ENCODE measurements at regions not wholly inside any gene's neighbourhood (a gene's known extent, or its start where the extent isn't known, plus 50 kb on each side); places are given as distances from the start of the nearest gene placed in this dataset.

DNA sequence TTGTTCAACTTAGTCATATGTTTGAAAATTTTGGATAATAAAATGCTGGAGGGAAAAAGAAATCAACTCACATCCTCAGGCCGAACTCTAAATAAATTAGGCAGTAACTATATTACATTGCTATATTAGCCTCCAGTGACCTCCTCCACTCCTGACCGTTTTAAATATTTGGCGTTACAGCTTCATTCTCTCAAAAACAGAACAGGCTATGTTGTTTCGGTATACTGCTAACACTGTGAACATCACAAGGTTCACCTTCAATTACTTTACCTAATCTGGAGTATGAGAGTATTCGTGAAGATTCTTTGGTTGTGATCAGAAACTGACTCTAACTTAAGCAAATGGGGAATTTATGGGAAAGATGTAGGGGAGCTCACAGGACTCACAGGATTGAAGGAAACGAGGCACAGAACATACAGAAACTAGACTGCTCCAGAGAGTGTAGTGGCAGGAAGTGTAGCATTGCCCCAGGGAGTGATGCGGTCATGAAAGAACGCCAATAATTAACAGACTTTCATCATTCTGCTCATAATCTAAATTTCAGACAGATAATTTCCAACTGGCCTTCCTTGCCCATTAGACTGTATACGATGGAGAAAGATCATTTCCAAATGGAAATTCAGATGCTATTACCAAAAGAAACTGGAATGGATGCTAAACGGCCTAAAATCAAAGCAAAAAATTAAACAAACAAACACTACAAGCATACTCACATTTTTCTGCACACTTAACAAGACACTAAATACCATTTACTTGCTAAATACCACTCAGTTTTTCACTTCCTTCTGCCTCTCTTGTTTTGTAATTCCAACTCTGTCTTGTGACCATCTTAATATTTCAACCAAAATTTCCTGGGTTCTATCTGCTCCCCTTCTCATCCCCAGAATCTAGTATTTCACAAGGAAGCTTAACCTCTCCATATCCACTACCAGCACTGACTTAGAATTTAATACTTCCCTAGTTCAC is 110.1 kb upstream of the LPAR1 start:
- Mint-ChIP-seq H3K4me1 (no peaks in the 10 kb centered on the region), H3K9me3 (peaks cover 0 to 2% (median 0%) of the 10 kb centered on the region in 8 donors), H3K27me3 (no peaks in the 10 kb centered on the region), H3K36me3 (no peaks in the 10 kb centered on the region), H3K4me3 (no peak overlapping the region), H3K27ac (no peak overlapping the region)
- DNase-seq, result no peak
- H3K27me3 ChIP-seq (ENCODE audit: insufficient read depth, low read length), result no peaks in the 10 kb centered on the region
- no peaks in the 10 kb centered on the region for H3K4me1 ChIP-seq (ENCODE audit: insufficient read depth, low read length)
- no peaks in the 10 kb centered on the region for H3K36me3 ChIP-seq (ENCODE audit: insufficient read depth, low read length)
- ChIA-PET POLR2A (ENCODE audit: partially characterized antibody) (no interaction called here), CTCF (ENCODE audit: partially characterized antibody) (no interaction called here)
- intact Hi-C loops (cut with micrococcal nuclease), result no loop called here
- no peak overlapping the region for H3K27ac ChIP-seq (ENCODE audit: low read depth, low read length)
- H3K9me3 ChIP-seq (ENCODE audit: control insufficient read depth in 1 of 2, low read length in 2 of 2), result no peaks in the 10 kb centered on the region
- H3K4me3 ChIP-seq (ENCODE audit: low read length in 2 of 2), result no peak overlapping the region

DNA sequence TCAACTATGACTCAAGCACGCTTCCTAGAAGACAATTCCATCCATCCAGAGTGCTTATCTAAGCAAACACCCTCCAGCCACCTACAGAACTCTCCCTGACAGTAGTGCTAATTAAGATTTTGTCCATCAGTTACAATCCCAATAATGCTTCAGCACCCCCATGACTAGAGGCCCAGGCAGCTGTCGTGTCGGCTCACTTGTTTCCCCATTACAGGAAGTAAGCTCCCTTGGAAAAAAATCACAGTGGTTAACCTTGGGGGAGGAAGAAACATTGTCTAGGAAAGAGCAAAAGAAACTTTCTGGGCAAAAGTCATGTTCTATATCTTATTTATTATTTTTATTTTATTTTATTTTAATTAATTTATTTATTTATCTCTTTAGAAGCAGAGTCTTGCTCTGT is 108.8 kb upstream of the LPAR1 start:
- Histone ChIP-seq H3K4me3 (ENCODE audit: low read length in 2 of 2) (no peak overlapping the region), H3K27ac (ENCODE audit: low read depth, low read length) (no peak overlapping the region), H3K27me3 (ENCODE audit: insufficient read depth, low read length) (no peaks in the 10 kb centered on the region), H3K9me3 (ENCODE audit: control insufficient read depth in 1 of 2, low read length in 2 of 2) (no peaks in the 10 kb centered on the region), H3K4me1 (ENCODE audit: insufficient read depth, low read length) (no peaks in the 10 kb centered on the region), H3K36me3 (ENCODE audit: insufficient read depth, low read length) (no peaks in the 10 kb centered on the region)
- ChIA-PET CTCF (ENCODE audit: partially characterized antibody) (no interaction called here), POLR2A (ENCODE audit: partially characterized antibody) (no interaction called here)
- Mint-ChIP-seq H3K9me3 (peaks cover 0 to 2% (median 0%) of the 10 kb centered on the region in 8 donors), H3K27ac (no peak overlapping the region), H3K27me3 (no peaks in the 10 kb centered on the region), H3K4me3 (no peak overlapping the region), H3K36me3 (no peaks in the 10 kb centered on the region), H3K4me1 (no peaks in the 10 kb centered on the region)
- intact Hi-C loops (cut with micrococcal nuclease), result no loop called here
- DNase-seq, result no peak

DNA sequence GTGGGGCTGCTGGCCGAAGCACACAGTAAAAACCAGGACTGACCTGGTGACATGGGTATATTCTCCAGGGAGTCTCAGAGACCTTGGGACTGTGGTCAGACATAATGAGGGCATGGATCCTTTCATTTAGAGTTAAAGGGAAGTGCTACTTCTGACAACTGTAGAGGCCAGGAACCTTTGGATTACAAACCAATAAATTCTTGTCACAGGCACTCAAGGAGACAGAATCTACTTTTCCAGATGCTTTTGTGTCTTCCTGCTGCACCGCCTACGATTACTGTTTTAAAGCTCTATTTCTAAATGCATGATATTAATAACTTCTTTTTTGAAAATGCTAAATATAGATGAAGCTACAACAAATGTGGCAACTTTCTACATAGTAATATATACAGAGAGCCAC is 106.5 kb upstream of the LPAR1 start:
- Mint-ChIP-seq H3K9me3 (peaks cover 0 to 2% (median 0%) of the 10 kb centered on the region in 8 donors), H3K36me3 (no peaks in the 10 kb centered on the region), H3K4me3 (no peak overlapping the region), H3K27ac (no peak overlapping the region), H3K27me3 (no peaks in the 10 kb centered on the region), H3K4me1 (no peaks in the 10 kb centered on the region)
- ChIA-PET POLR2A (ENCODE audit: partially characterized antibody) (no interaction called here), CTCF (ENCODE audit: partially characterized antibody) (no interaction called here)
- H3K36me3 ChIP-seq (ENCODE audit: insufficient read depth, low read length), result no peaks in the 10 kb centered on the region
- intact Hi-C loops (cut with micrococcal nuclease), result no loop called here
- H3K27me3 ChIP-seq (ENCODE audit: insufficient read depth, low read length), result no peaks in the 10 kb centered on the region
- H3K4me3 ChIP-seq (ENCODE audit: low read length in 2 of 2), result no peak overlapping the region
- no peak overlapping the region for H3K27ac ChIP-seq (ENCODE audit: low read depth, low read length)
- H3K4me1 ChIP-seq (ENCODE audit: insufficient read depth, low read length), result no peaks in the 10 kb centered on the region
- DNase-seq, result no peak
- no peaks in the 10 kb centered on the region for H3K9me3 ChIP-seq (ENCODE audit: control insufficient read depth in 1 of 2, low read length in 2 of 2)

DNA sequence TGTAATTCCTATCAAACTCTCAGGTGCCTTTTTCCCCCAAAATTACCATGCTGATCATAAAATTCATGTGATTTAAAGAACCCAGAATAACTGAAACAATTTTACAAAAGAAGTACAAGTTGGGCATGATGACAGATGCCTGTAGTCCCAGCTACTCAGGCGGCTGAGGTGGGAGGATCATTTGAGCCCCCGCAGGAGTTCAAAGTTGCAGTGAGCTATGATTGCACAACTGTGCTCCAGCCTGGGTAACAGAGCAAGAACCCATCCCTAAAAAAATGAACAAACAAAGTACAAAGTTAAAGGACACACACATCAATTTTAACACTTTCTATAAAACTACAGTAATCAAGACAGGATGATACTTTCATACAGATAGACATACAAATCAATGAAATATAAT is 97.9 kb upstream of the LPAR1 start:
- POLR2A ChIA-PET (ENCODE audit: partially characterized antibody), result no interaction called here
- Histone ChIP-seq H3K4me1 (ENCODE audit: insufficient read depth, low read length) (no peaks in the 10 kb centered on the region), H3K4me3 (ENCODE audit: low read length in 2 of 2) (no peak overlapping the region), H3K9me3 (ENCODE audit: control insufficient read depth in 1 of 2, low read length in 2 of 2) (no peaks in the 10 kb centered on the region), H3K36me3 (ENCODE audit: insufficient read depth, low read length) (no peaks in the 10 kb centered on the region), H3K27ac (ENCODE audit: low read depth, low read length) (no peak overlapping the region), H3K27me3 (ENCODE audit: insufficient read depth, low read length) (no peaks in the 10 kb centered on the region)
- peaks cover 0 to 20% (median 11%) of the 10 kb centered on the region in 8 donors for H3K9me3 Mint-ChIP-seq
- DNase-seq, result no peak
- H3K4me1 Mint-ChIP-seq, result no peaks in the 10 kb centered on the region
- no peaks in the 10 kb centered on the region for H3K36me3 Mint-ChIP-seq
- H3K4me3 Mint-ChIP-seq, result peak overlapping the region in 1 of 8 donors; percentile 27
- intact Hi-C loops (cut with micrococcal nuclease), result no loop called here
- no peak overlapping the region for H3K27ac Mint-ChIP-seq
- peaks cover 0 to 1% of the 10 kb centered on the region in 2 donors for H3K27me3 Mint-ChIP-seq
- CTCF ChIA-PET (ENCODE audit: partially characterized antibody), result no interaction called here

DNA sequence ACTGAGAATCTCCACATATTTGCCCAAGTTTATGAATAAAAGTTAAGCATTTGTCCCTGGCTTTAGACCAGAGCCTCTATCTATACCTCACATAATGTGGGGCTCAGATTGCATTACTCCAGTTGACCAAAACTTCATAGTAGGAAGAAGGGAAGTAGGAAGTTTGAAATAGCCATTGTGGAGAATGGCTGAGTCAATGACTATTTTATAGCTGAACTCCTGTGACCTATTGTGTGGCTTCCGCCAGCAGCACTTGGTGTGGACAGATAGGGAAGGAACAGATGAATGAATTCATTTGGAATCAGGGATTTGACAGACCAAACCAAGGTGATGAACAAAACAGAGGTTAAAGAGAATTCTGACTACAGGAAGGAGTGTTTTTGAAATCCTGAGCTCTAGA is 92.9 kb upstream of the LPAR1 start:
- intact Hi-C loops (cut with micrococcal nuclease), result no loop called here
- no peaks in the 10 kb centered on the region for H3K27me3 ChIP-seq (ENCODE audit: insufficient read depth, low read length)
- CTCF ChIA-PET (ENCODE audit: partially characterized antibody), result no interaction called here

DNA sequence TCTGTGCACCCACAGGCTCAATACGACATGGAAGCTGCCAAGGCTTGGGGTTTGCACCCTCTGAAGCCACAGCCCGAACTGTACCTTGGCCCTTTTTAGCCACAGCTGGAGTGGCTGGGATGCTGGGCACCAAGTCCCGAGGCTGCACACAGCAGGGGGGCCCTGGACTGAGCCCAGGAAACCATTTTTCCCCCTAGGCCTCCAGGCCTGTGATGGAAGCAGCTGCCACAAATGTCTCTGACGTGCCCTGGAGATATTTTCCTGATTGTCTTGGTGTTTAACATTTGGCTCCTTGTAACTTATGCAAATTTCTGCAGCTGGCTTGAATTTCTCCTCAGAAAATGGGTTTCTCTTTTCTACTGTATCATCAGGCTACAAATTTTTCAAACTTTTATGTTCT is 82.3 kb upstream of the LPAR1 start:
- CTCF ChIA-PET (ENCODE audit: partially characterized antibody), result no interaction called here
- no peak overlapping the region for H3K4me3 ChIP-seq (ENCODE audit: low read length in 2 of 2)
- Mint-ChIP-seq H3K27me3 (no peaks in the 10 kb centered on the region), H3K4me3 (no peak overlapping the region), H3K4me1 (no peaks in the 10 kb centered on the region), H3K27ac (no peak overlapping the region), H3K9me3 (peaks cover 0 to 17% (median 7%) of the 10 kb centered on the region in 8 donors), H3K36me3 (no peaks in the 10 kb centered on the region)
- no peak for DNase-seq
- no peaks in the 10 kb centered on the region for H3K4me1 ChIP-seq (ENCODE audit: insufficient read depth, low read length)
- H3K9me3 ChIP-seq (ENCODE audit: control insufficient read depth in 1 of 2, low read length in 2 of 2), result no peaks in the 10 kb centered on the region
- POLR2A ChIA-PET (ENCODE audit: partially characterized antibody), result no interaction called here
- H3K27me3 ChIP-seq (ENCODE audit: insufficient read depth, low read length), result no peaks in the 10 kb centered on the region
- intact Hi-C loops (cut with micrococcal nuclease), result no loop called here
- H3K27ac ChIP-seq (ENCODE audit: low read depth, low read length), result no peak overlapping the region
- no peaks in the 10 kb centered on the region for H3K36me3 ChIP-seq (ENCODE audit: insufficient read depth, low read length)

More for the DNA sequence above, 92.9 kb upstream of the LPAR1 start:
- POLR2A ChIA-PET (ENCODE audit: partially characterized antibody), result no interaction called here
- H3K9me3 Mint-ChIP-seq, result peaks cover 2 to 29% (median 11%) of the 10 kb centered on the region in 8 donors
- no peaks in the 10 kb centered on the region for H3K4me1 Mint-ChIP-seq
- H3K9me3 ChIP-seq (ENCODE audit: control insufficient read depth in 1 of 2, low read length in 2 of 2), result no peaks in the 10 kb centered on the region
- peaks cover 0 to 1% of the 10 kb centered on the region in 2 donors for H3K27me3 Mint-ChIP-seq
- no peak overlapping the region for H3K4me3 Mint-ChIP-seq
- H3K27ac ChIP-seq (ENCODE audit: low read depth, low read length), result no peak overlapping the region
- no peak for DNase-seq
- H3K4me1 ChIP-seq (ENCODE audit: insufficient read depth, low read length), result no peaks in the 10 kb centered on the region
- no peak overlapping the region for H3K27ac Mint-ChIP-seq
- H3K36me3 Mint-ChIP-seq, result no peaks in the 10 kb centered on the region
- no peak overlapping the region for H3K4me3 ChIP-seq (ENCODE audit: low read length in 2 of 2)
- no peaks in the 10 kb centered on the region for H3K36me3 ChIP-seq (ENCODE audit: insufficient read depth, low read length)

DNA sequence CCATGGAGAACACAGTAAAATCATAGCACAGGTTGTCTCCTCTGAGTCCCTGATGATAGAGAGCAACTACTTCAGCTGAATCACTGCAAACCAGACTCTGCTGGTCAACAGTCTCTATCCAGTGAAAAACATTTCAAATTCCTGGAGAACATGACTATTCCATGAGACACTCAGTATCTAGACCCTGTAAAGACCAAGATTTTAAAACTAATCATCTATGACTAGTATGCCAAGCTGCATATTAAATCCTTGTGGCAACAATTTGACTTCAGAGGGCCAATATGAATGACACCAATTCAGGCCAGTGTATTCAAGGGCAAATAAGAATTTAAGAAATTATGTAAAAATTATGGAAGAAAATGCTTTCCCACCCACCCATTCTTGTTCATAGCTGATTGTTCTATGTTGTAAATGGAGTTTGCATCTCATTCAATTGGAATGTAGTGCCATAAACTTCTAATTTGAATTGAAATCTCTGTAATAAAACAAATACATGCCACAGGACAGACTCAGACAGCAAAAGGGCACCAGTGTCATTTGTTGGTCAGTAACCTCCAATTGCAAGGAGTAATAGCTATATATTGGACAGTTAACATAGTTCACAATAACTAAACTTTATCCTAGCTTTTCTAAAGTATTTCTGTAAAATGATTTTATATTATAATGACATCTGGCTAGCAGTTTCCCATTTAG is 80.1 kb upstream of the LPAR1 start:
- intact Hi-C loops (cut with micrococcal nuclease), result no loop called here
- no peaks in the 10 kb centered on the region for H3K4me1 ChIP-seq (ENCODE audit: insufficient read depth, low read length)
- H3K4me1 Mint-ChIP-seq, result no peaks in the 10 kb centered on the region
- no peak overlapping the region for H3K4me3 Mint-ChIP-seq
- no peaks in the 10 kb centered on the region for H3K9me3 ChIP-seq (ENCODE audit: control insufficient read depth in 1 of 2, low read length in 2 of 2)
- ChIA-PET POLR2A (ENCODE audit: partially characterized antibody) (no interaction called here), CTCF (ENCODE audit: partially characterized antibody) (no interaction called here)
- DNase-seq, result no peak
- no peaks in the 10 kb centered on the region for H3K36me3 ChIP-seq (ENCODE audit: insufficient read depth, low read length)
- no peak overlapping the region for H3K27ac Mint-ChIP-seq
- no peak overlapping the region for H3K4me3 ChIP-seq (ENCODE audit: low read length in 2 of 2)
- H3K36me3 Mint-ChIP-seq, result no peaks in the 10 kb centered on the region
- no peaks in the 10 kb centered on the region for H3K27me3 ChIP-seq (ENCODE audit: insufficient read depth, low read length)
- peaks cover 0 to 14% (median 8%) of the 10 kb centered on the region in 8 donors for H3K9me3 Mint-ChIP-seq
- no peak overlapping the region for H3K27ac ChIP-seq (ENCODE audit: low read depth, low read length)
- no peaks in the 10 kb centered on the region for H3K27me3 Mint-ChIP-seq
